ENCODE measurements at regions not wholly inside any gene's neighbourhood (a gene's known extent, or its start where the extent isn't known, plus 50 kb on each side); places are given as distances from the start of the nearest gene placed in this dataset.

GRCh38 chr10:43900571-43900970 is 251.9 kb upstream of the ZNF32 start:
- TF ChIP-seq FOXP2 (optimal IDR thresholded peaks at IDR 0.05; ENCODE audit: borderline replicate concordance, extremely low read depth, extremely low read length, insufficient read depth) (no peak), TAF1 (IDR thresholded peaks at IDR 0.05; ENCODE audit: borderline replicate concordance, insufficient read depth, low read length) (no peak), SIN3A (IDR thresholded peaks at IDR 0.05; ENCODE audit: borderline replicate concordance, insufficient read depth, low read length) (no peak), REST (IDR thresholded peaks at IDR 0.05; ENCODE audit: insufficient read depth in 1 of 2, low read depth in 2 of 2, low read length in 2 of 2) (no peak), POLR2AphosphoS5 (IDR thresholded peaks at IDR 0.05; ENCODE audit: low read depth, low read length) (no peak)

GRCh38 chr10:43899224-43899959 is 250.7 kb upstream of the ZNF32 start:
- TF ChIP-seq TAF1 (IDR thresholded peaks at IDR 0.05; ENCODE audit: borderline replicate concordance, insufficient read depth, low read length) (no peak), REST (IDR thresholded peaks at IDR 0.05; ENCODE audit: insufficient read depth in 1 of 2, low read depth in 2 of 2, low read length in 2 of 2) (no peak), FOXP2 (optimal IDR thresholded peaks at IDR 0.05; ENCODE audit: borderline replicate concordance, extremely low read depth, extremely low read length, insufficient read depth) (no peak), SIN3A (IDR thresholded peaks at IDR 0.05; ENCODE audit: borderline replicate concordance, insufficient read depth, low read length) (no peak), POLR2AphosphoS5 (IDR thresholded peaks at IDR 0.05; ENCODE audit: low read depth, low read length) (no peak)

GRCh38 chr10:43898592-43898991 is 249.9 kb upstream of the ZNF32 start:
- TF ChIP-seq FOXP2 (optimal IDR thresholded peaks at IDR 0.05; ENCODE audit: borderline replicate concordance, extremely low read depth, extremely low read length, insufficient read depth) = no peak
- TF ChIP-seq TAF1 (IDR thresholded peaks at IDR 0.05; ENCODE audit: borderline replicate concordance, insufficient read depth, low read length) = no peak
- no peak for TF ChIP-seq SIN3A (IDR thresholded peaks at IDR 0.05; ENCODE audit: borderline replicate concordance, insufficient read depth, low read length)
- TF ChIP-seq REST (IDR thresholded peaks at IDR 0.05; ENCODE audit: insufficient read depth in 1 of 2, low read depth in 2 of 2, low read length in 2 of 2) = no peak
- TF ChIP-seq POLR2AphosphoS5 (IDR thresholded peaks at IDR 0.05; ENCODE audit: low read depth, low read length) = no peak

GRCh38 chr10:43897765-43898419 is 249.2 kb upstream of the ZNF32 start:
- TF ChIP-seq REST (IDR thresholded peaks at IDR 0.05; ENCODE audit: insufficient read depth in 1 of 2, low read depth in 2 of 2, low read length in 2 of 2) (no peak), TAF1 (IDR thresholded peaks at IDR 0.05; ENCODE audit: borderline replicate concordance, insufficient read depth, low read length) (no peak), POLR2AphosphoS5 (IDR thresholded peaks at IDR 0.05; ENCODE audit: low read depth, low read length) (no peak), FOXP2 (optimal IDR thresholded peaks at IDR 0.05; ENCODE audit: borderline replicate concordance, extremely low read depth, extremely low read length, insufficient read depth) (no peak), SIN3A (IDR thresholded peaks at IDR 0.05; ENCODE audit: borderline replicate concordance, insufficient read depth, low read length) (no peak)
